GM18519 (cell line): ENCODE measurements at regions not wholly inside any gene's neighbourhood (a gene's known extent, or its start where the extent isn't known, plus 50 kb on each side); places are given as distances from the start of the nearest gene placed in this dataset.

Source experiments
- ATAC-seq: cut with Tn5 transposase; IDR thresholded peaks from one replicate; pipeline ENCODE4 v1.9.1; 2021; ENCODE audit warnings: mild to moderate bottlenecking, moderate library complexity; ENCODE audit not compliant: unreplicated experiment, low FRiP score

- no peak for ATAC-seq
Observed at GRCh38 chr1:5273280-5274003, 619.0 kb downstream of the AJAP1 start.

GRCh38 chr1:5272325-5272724 is 617.9 kb downstream of the AJAP1 start:
- ATAC-seq: no peak

- no peak for ATAC-seq
Observed at GRCh38 chr1:5271264-5271663, 616.9 kb downstream of the AJAP1 start.

GRCh38 chr1:5269901-5270300 is 615.5 kb downstream of the AJAP1 start:
- ATAC-seq: no peak

- no peak for ATAC-seq
Observed at GRCh38 chr1:5267603-5268235, 613.3 kb downstream of the AJAP1 start.

- ATAC-seq: no peak
Observed at GRCh38 chr1:5265438-5266075, 611.1 kb downstream of the AJAP1 start.

- no peak for ATAC-seq
Observed at GRCh38 chr1:5264476-5264875, 610.1 kb downstream of the AJAP1 start.

GRCh38 chr1:5256793-5257192 is 602.4 kb downstream of the AJAP1 start:
- no peak for ATAC-seq

GRCh38 chr1:5254975-5255374 is 600.6 kb downstream of the AJAP1 start:
- ATAC-seq: no peak

- no peak for ATAC-seq
Observed at GRCh38 chr1:5254131-5254725, 599.8 kb downstream of the AJAP1 start.

GRCh38 chr1:5253036-5253435 is 598.6 kb downstream of the AJAP1 start:
- ATAC-seq: no peak

- no peak for ATAC-seq
Observed at GRCh38 chr1:5250336-5250735, 595.9 kb downstream of the AJAP1 start.

- no peak for ATAC-seq
Observed at GRCh38 chr1:5245348-5245747, 590.9 kb downstream of the AJAP1 start.

GRCh38 chr1:5244631-5245285 is 590.3 kb downstream of the AJAP1 start:
- no peak for ATAC-seq

- ATAC-seq: no peak
Observed at GRCh38 chr1:5242850-5243249, 588.4 kb downstream of the AJAP1 start.

- ATAC-seq: no peak
Observed at GRCh38 chr1:5239911-5240310, 585.5 kb downstream of the AJAP1 start.

GRCh38 chr1:5238351-5239130 is 584.1 kb downstream of the AJAP1 start:
- ATAC-seq: no peak

GRCh38 chr1:5235355-5235899 is 581.0 kb downstream of the AJAP1 start:
- ATAC-seq: no peak

- no peak for ATAC-seq
Observed at GRCh38 chr1:5232537-5232936, 578.1 kb downstream of the AJAP1 start.
